ENCODE measurements at regions not wholly inside any gene's neighbourhood (a gene's known extent, or its start where the extent isn't known, plus 50 kb on each side); places are given as distances from the start of the nearest gene placed in this dataset.
"Not testable (repeated sequence)": the region's sequence is repeated elsewhere in the genome, so short reads cannot be mapped to it uniquely, and the experiment has no call there.

DNA sequence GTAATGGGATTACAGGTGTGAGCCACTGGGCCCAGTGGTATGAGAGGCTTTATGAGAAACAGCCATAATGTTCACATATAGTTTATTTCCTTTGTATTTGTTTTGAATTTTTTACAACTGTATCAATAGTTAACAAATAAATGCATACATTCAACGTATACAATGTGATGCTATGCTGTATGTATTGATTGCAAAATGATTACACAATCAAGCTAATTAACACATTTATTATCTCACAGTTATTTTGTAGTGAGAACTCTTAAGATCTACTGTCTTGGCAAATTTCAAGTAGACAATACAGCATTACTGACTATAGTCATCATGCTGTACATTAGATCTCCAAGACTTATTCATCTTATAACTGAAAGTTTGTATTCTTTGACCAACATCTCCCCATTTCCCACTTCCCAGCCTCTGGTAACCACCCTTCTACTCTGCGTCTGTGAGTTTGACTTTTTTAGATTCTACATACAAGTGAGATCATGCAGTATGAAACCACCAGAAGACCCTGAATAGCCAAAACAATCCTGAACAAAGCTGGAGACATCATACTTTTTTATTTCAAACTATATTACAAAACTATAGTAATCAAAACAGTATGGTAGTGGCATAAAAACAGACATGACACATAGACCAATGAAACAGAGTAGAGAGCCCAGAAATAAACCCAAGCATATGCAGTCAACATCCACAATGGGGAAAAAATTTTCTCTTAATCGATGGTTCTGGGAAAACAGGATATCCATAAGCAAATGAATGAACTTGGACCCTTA, 157.2 kb upstream of the RREB1 start:
- no peak for DNase-seq

DNA sequence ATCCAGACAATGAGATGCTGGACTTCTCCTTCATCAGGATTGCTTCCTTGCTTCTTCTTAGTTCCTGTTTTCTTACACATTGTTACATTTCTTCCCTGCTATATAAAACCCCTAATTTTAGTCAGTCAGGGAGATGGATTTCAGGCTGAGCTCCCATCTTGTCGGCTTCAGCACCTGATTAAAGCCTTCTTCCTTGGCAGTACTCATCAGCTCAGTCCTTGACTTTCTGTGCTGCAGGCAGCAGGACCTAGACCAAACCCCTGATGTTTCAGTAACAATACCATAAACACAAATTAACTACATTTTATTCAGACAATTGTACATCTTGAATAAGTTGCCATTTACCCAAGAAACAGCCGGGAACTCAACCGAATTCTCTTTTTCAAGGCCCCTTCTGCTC, 156.4 kb upstream of the RREB1 start:
- no peak for DNase-seq

DNA sequence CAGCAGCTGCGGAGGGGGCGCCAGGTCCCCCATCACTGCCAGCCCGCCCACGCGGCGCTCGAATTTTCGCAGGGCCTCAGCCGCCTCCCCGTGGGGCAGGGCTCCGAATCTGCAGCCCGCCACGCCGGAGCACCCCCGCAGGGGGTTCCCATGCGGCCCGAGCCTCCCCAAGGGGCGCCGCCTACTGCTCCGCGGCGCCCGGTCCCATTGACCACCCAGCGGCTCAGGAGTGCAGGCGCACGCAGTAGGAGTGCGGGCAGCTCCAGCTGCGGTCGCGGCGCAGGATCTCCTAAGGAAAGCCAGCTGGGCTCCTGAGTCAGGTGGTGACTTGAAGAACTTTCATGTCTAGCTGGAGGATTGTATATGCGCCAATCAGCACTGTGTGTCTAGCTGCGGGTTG, 155.3 kb upstream of the RREB1 start:
- no peak for DNase-seq

DNA sequence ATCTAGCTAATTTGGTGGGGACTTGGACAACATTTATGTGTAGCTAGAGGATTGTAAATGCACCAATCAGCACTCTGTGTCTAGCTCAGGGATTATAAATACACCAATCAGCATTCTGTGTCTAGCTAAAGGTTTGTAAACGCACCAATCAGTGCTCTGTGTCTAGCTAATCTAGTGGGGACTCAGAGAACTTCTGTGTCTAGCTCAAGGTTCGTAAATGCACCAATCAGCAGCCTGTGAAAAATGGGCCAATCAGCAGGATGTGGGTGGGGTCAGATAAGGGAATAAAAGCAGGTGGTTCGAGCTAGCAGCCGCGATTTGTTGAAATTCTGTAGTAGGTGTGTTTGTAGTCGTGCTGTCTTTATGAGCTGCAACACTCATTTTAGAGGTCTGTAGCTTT, 154.8 kb upstream of the RREB1 start:
- not testable (repeated sequence) for DNase-seq

DNA sequence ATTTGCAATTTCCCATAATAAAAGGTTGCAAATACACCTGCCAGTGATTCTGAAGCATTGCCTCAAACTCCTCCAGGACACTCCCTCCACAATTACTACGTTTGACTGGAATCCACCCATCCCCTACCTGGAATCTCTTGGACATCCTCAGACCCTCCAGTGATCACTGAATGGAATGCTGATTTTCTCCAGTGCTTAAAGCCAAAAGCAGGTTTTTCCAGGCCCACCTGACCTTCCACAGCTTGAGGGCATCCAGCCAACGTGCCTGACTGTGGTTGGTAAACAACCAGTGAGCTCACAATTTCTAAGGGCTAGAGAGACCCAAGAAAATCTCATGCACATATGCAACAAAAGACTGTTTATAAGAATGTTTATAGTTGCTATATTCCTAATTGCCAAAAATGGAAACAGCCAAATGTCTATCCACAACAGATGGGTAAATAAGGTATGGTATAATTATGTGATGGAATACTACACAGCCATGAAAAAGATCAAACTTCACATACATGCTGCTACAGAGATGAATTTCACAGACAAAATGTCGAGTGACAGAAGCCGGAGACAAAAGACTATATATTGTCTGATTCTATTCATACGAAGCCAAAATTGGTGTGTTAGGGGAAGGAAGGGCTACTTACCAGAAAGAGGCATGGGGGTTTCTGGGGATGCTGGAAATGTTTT, 147.1 kb upstream of the RREB1 start:
- no peak for DNase-seq

DNA sequence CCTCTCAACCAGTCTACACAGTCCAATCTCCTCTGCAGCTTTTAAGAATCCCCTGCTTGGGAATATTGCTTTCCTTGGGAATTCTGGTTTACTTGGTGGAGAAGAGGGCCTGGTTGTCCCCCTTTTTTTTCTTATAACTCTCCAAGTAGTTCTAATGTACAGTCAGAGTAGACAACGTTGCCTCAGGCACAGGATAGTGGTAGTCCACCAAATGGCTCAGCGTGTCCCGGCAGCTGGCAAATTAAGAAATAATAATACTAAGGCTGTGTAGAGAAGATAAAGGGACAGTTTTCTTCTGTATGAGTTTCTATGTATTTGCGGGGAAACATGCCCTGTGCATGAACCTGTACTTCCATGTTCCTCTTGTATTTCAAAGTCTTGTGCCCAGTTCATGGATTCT, 145.7 kb upstream of the RREB1 start:
- no peak for DNase-seq

DNA sequence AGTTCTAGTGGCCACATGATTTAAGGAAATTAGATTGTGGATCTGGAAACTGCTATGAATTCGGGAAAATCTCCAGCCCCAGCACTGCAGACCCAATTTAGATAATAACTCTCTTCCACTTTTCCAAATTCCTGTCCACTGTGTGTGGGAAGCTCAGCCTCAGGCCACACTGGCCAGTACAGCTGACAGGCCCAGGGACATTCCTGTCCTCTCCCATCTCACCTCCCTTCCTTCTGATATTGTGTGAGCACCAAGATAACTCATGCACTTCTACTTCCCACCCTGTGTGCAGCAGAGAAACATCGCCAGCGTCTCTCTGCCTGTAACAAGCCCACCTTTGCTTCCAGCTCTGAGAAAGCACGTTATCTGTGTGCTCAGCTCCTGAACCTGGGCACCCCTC, 145.1 kb upstream of the RREB1 start:
- DNase-seq: no peak

DNA sequence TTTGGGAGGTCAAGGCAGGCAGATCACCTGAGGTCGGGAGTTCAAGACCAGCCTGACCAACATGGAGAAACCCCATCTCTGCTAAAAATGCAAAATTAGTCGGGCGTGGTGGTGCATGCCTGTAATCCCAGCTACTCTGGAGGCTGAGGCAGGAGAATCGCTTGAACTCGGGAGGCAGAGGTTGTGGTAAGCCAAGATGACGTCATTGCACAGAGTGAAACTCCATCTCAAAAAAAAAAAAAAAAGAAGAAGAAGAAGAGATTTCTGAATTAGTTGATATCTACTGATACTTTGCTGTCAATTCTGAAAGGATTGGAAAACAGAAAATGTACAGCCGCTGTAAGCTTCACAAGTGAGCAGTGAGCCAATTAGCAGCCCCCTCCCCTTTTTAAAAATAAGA, 144.4 kb upstream of the RREB1 start:
- not testable (repeated sequence) for DNase-seq

DNA sequence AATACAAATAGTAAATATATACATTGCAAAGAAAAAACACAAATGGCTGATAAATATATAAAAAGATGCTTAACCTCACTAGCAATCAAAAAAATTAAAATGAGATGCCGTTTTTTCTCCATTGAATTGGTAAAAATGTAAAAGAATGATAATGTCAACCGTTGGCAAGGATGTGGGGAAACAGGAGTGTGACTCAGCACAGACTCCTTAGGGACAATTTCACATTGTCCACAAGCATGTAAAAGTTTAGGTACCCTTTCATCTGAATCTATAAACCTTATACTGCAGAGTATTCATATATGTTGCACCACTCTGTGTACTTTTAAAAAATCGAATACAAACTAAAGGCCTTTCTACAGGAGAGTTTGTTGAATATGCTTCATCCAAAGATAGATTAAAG, 143.1 kb upstream of the RREB1 start:
- no peak for DNase-seq

DNA sequence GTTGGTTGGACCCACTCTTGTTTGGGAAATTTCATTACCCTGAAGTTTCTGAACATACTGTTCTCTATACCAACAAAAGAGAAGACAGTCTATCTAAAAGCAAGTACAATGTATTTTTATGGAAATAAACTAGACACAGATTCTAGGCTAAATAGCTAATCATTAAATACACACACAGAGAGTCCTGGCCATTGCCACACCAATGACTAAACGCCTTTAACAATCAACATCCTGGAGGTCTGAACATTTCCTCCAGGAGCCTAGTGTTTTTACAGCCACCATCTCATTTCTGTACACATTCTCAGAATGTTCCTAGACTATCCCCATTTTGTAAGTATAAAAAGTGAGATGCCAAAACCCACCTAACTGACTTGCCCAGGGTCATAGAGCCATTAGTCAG, 141.6 kb upstream of the RREB1 start:
- DNase-seq: no peak

DNA sequence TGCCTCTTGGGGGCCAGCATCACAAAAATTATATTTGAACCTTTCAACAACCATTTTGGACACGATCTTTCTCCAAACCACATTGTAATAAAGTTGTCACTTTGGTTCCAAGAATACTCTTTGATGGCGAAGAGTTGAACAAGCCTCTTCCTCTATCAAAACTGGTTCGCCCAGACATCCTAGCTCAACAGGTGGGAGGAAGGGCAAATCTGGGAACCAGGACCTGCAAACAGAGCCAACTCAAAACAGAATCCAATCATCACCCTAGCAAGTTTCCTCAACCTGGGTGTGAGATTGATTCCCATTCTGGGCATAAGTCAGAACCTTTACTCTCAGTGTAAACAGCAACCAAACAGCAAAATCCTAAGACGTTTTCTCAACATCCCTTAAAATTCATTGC, 141.2 kb upstream of the RREB1 start:
- no peak for DNase-seq

DNA sequence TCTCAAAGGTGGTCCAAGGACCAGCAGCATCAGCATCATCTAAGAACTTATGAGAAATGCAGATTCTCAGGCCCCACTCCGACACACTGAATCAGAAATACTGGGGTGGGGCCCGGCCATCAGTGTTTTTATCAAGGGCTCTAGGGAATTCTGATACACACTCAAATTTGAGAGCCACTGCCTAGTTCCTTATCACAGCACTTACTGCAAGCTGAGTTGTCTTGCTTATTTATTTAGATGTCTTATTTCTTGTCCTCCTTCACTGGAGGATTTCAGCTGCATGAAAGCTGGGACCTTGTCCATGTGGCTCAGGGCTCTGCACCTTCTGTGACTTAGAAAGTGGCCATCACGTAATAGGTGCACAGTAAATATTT, 139.4 kb upstream of the RREB1 start:
- DNase-seq: no peak

DNA sequence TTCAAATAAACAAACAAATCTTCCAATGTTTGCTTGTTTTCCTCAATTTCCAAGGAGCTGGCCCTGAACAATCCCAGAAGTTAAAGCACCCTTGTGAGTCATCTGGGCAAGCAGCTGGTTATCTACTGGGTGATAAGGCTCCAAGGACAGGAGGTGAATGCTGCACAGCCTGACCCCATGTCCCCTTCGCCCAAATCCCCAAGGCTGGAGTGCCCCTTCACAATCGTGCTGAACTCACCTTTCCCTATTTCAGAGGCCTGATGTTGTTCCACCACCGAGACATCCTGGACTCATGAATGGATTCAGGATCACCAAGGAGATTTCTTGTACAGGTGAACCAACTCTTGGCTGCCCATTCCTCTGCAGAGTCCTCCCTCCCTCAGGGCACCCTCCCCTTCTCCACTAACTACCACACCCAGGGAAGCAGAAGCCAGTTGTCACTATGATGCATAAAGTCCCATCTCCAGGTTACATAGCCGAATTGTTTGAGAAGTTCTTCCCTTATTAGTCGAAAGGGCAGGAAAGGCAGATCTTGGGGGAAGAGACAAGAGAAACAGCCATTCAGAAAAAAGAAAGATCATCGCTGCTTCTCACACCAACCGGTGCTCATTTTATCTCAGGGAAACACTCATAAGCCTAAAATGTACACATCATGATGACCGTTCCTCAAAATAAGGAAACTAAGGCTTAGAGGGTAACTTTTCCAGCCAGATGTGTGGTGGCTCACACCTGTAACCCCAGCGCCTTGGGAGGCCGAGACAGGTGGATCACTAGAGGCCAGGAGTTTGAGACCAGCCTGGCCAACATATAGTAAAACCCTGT, 138.8 kb upstream of the RREB1 start:
- no peak for DNase-seq

DNA sequence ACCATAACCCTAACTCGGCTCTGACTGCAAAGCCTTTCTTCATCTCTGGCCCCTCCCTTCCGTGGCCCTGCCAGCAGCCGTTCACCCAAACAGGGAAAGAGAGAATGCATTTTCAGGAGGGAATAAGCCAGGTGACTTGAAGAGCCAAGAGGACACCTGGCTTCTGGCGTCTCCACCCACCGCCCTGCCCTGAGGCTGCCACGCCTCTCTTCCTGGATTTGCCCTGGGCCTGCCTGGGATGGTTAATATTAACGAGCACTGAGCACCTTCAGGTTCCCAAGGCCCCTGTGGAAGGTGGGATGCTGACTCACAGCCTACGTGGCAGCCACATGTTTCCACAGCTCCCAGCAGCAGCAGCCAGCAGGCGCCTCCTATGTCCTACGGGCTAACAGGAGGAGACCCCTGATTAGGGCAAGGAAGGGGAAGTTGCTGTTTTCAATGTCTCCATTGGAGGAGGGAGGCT, 138.0 kb upstream of the RREB1 start:
- no peak for DNase-seq

DNA sequence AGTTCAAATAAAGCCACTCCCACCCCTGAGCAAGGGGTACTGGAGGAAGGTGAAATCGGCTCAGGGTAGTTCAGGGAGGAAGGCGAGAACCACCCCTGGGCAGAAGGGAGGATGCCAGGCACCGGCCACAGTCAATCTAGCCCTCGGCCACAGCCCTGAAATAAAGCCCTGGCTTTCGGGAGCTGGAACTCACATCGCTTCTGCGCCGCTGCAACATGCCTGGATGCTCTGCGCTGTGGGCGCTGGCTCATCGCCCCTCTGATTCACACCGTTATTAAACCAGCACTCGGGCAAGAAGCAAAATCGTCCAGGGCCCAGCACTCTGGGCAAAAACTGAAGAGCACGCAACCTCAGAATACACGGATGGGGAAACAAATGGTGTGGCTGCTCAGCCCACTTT, 136.9 kb upstream of the RREB1 start:
- DNase-seq: no peak

DNA sequence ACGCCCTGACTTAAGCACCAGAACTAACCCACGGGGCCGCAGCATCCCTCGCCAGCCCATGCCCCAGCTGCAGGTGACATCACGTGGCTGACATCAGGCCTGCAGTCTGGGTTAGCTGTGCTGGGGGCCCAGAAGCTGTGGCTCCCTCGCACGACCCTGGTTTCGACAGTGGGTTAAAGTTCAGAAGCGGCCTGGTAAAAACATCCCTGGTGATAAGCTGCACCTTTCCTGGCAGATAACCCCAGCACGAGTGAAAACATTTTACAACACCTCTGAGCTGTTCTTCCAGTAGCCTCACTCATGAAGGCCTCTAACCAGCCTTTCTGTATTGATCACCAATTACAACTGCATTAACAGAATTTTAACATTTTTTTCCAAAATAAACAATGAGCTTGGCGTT, 136.4 kb upstream of the RREB1 start:
- DNase-seq: no peak

DNA sequence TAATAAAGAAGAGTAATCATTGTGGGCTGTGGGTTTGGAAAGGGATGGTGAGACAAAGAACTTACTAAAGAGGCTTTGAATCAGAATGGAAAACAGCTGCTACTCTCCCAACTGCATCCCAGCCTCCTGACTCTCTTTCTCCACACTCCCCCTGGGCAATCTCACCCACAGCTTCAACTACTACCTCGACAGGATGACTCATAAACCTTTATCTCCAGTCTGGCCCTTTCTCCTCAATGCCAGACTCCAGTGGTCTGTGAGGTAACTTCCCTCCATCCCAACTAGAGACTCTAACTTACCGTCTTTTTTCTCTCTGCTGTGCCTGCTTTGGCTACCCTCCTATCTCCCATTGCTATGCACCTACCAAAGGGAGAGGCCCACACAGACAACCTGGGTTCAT, 135.3 kb upstream of the RREB1 start:
- DNase-seq: no peak

DNA sequence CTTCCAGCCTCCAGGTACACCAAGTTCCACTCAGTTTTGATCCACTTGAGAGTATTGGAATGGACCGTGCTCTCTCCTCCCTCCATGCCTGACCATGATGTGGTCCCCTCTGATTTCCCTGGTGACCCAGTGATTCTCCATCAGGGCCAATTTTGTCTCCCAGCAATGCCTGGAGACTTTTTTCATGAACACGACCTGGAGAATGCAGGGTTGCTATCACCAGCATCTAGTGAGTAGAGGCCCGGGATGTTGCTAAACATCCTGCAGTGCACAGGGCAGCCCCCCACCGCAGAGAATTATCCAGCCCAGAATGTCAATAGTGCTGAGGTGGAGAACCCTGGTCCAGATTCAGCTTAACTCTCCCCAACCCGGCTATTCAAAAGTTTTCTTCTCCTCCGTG, 134.0 kb upstream of the RREB1 start:
- DNase-seq: no peak

DNA sequence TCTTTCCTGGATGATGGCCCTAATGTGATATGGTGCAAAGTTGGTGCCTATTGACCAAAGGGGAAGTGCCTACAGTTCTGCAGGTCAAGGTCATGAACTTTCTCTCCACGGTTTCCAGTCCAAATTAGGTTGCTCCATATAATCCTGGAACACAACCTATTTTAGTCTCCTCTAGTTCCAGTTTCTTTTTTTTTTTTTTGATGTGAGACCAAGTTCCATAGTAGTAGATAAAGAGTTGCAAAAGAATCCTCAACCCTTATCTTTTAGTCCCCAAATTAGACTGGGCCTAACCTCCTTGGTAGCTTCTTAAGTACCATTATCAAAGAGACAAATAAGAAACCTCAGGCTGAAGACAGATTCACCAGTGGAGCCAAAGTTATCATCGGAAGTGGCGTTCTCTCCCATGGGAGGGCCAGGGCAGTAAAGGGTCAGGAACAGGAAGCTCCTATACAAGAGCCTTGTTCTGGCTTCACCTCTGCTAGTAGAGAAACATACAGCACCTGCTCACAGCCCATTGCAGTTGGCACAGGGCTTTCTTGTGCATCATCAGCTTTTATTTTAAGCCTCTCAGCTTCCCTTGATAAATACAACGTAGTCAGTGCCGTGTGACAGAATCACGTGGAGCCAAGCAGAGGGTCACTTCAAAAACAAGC, 132.2 kb upstream of the RREB1 start:
- no peak for DNase-seq

DNA sequence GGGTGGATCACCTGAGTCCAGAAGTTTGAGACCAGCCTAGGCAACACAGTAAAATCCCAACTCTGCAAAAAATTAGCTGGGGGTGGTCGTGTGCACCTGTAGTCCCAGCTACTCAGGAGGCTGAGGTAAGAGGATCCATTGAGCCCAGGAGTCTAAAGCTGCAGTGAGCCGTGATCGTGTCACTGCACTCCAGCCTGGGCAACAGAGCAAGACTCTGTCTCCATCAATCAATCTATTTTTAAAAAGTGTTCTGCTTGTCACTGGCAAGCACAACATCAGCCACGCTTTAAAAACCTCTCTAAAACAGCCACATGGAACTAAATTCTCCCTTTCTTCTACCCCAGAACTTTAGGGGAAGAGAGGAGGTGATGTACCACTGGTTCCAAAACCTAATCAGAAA, 131.6 kb upstream of the RREB1 start:
- DNase-seq: no peak

DNA sequence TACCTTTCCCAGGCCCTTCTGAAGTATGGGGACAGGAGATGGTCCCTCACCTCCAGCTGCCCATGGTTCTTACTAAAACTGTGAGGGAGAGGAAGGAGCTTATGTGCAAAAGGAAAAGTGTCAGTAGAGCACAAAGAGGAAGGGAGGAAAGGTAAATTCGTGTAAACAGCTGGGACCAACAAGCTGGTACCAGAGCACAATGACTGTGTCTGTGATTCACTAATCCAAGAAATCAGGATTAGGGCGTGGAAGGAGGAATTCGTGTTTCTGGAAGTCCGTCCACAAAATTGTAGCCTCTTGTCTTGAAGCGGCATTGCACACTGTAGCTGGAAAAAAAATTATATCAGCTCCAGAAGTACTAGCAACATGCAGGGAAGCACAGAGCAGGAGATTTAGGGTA, 129.0 kb upstream of the RREB1 start:
- no peak for DNase-seq

DNA sequence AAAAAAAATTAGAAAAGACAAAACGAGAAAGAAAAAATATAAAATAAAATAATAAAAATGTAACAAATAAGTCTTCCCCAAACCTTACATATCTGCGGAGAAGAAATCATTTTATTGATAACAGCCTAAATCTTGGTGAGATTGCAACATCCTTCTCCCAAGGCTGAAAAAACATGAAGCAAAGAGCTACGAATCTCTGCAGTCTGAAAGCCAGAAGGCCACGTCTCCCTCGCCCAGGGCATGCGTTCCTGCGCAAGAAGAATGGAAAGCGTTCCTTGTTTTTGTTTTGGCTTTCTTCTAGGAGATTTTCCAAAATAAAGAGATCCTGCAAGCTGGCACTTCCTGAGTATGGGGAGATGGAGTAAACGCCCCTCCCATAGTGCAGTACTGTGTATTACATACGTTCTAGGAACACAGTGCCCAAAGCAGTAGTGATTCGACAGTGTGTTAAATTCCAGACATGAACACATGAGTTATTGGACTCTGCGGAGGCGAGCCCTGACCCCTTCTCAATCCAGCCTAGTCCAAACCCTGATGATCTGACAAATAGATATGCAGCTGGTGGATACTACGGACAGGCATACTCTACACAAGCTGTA, 126.7 kb upstream of the RREB1 start:
- DNase-seq: no peak
